Activated CD8-positive, alpha-beta memory T cell treated with anti-CD3 and anti-CD28 coated beads, Interleukin-2, amount 50 U/mL, for 1 hour (primary cell): ENCODE measurements at regions not wholly inside any gene's neighbourhood (a gene's known extent, or its start where the extent isn't known, plus 50 kb on each side); places are given as distances from the start of the nearest gene placed in this dataset.

Source experiments
- DNase-seq: peaks from one replicate; pipeline ENCODE4 v3.0.0-alpha.2; 2020; ENCODE audit errors: extremely low read depth

DNA sequence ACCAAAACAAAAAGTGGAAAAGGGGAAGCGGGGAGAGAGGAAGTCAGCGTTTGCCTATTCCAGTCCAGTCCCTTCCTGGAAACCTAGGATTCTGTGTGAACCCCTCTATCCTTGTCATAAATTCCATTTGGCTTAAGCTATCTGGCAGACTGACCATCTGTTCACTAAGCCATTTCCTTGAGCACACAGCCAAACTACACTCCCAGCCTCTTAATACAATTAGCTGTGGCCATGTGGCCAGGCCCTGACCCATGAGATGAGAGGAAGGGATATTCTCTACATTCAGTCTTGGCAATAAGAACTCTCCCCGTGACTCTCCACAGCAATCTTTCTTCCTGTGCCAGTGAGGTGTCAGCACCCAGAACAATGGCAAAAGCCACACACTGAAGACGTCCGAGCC is 424.8 kb downstream of the TLE1 start:
- no peak for DNase-seq

DNA sequence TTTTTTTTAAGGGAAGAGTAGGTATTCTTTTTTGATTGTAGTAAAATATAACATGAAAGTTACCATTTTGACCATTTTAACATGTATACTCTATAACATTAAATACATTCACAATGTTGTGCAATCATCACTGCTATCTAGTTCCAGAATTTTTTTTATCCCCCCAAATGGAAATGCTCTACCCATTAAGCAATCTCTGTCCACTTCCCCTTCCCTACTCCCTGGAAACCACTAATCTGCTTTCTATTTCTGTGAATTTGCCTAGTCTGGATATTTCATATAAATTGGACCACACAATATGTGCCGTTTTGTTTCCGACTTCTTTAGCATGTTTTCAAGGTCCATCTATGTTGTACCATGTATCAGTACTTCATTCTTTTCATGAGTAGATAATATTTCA is 429.5 kb downstream of the TLE1 start:
- DNase-seq = no peak

- DNase-seq = no peak
Observed at GRCh38 chr9:81256368-81256767, 433.0 kb downstream of the TLE1 start.

GRCh38 chr9:81250606-81251005 is 438.7 kb downstream of the TLE1 start:
- DNase-seq = no peak

DNA sequence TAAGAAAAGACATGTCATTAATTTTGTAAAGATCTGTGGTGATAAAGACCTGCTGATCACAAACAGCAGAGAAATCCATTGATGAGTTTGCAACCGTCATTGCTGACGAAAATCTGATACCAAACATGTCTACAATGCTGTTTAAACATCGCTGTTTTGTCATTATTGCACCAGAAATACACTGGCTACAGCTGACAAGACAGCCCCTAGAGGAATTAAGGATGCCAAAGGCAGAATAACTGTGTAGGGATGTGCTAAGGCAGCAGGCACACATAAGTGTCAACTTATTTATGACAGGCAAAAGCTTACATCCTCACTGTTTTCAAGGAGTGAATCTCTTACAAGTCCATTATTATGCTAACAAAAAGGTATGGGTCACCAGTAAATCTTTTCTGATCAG is 439.3 kb downstream of the TLE1 start:
- DNase-seq = no peak

DNA sequence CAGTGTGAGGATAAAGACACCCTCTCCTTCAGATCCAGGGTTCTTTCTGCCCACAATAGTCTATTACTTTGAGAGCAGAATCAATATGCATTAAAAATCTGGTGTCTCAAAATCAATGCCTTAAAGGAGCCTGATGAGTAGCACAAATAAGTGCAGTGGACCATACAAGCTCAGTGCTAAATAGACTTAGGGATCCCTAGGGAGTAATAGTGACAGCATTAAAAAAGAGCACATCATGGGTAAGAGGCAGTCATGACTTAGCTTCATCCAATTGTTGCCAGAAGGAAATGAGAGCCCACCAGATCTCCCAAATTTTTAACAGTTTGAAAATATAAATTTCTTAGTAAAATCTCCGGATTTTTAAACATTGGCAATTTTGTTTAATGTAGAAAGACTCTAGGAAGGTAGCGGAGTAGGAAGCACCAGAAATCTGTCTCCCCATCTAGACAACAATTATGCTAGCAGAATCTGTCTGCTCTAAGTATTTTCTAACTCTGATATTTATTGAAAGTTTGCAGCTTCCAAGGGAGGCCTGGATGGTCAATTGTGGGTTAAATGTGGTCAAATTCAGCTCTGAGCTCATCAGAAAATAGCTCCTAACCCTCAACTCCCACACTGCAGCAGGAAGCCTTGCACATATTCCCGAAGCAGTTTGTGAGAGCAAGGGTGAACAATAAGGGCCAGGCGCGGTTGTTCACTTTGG is 443.9 kb downstream of the TLE1 start:
- DNase-seq = no peak

GRCh38 chr9:81244631-81245030 is 444.7 kb downstream of the TLE1 start:
- no peak for DNase-seq

- no peak for DNase-seq
Observed at GRCh38 chr9:81242866-81243265, 446.5 kb downstream of the TLE1 start.

GRCh38 chr9:81239388-81239787 is 450.0 kb downstream of the TLE1 start:
- DNase-seq = no peak

DNA sequence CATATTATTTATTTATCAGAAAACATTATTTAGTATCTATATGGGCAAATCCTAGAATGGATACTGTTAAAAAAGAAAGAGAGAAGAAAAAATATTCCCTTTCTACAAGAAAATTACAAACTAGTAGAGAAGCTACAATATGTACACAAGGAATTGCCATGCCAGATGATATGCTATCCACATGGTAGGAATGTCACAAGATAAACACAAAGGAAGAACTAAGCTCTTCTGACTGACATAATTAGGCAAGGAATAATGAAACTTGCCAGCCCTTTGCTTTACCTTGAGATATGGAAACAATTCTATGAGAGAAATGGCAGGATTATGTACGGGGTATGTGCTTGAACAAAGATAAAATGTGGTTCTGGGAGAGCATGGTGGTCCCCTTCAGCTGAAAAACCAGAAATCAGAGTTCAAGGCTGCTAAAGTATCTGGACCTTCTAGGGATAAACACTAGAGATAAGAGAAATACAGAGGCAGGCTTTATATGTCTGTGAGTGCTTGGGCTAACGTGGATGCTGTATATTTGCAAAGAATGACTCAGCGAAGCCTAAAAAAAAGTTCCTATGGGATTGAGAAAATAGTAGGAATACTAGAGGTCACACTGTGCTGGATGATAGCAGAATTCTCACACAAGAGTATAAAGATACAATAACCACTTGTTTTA is 451.6 kb downstream of the TLE1 start:
- no peak for DNase-seq

GRCh38 chr9:81234924-81235610 is 454.3 kb downstream of the TLE1 start:
- DNase-seq = no peak

DNA sequence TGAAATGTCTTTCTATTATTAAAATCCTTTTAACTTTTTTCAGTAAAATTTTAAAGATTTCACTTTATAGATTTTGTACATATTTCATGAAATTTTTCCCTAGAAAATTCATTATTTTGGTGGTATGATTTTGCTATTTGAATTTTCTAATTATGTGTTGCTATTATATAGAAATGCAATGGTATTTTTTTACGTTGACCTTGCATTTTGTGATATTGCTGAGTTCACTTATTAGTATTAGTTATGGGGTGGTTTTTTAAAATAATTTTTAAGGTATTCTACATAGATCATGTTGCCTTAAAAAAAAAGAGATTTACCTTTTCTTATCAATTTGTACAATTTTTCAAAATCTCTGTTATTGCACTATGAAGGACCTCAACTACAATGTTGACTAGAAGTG is 458.3 kb downstream of the TLE1 start:
- no peak for DNase-seq

- no peak for DNase-seq
Observed at GRCh38 chr9:81227507-81228245, 461.7 kb downstream of the TLE1 start.

- no peak for DNase-seq
Observed at GRCh38 chr9:81225596-81225995, 463.8 kb downstream of the TLE1 start.

DNA sequence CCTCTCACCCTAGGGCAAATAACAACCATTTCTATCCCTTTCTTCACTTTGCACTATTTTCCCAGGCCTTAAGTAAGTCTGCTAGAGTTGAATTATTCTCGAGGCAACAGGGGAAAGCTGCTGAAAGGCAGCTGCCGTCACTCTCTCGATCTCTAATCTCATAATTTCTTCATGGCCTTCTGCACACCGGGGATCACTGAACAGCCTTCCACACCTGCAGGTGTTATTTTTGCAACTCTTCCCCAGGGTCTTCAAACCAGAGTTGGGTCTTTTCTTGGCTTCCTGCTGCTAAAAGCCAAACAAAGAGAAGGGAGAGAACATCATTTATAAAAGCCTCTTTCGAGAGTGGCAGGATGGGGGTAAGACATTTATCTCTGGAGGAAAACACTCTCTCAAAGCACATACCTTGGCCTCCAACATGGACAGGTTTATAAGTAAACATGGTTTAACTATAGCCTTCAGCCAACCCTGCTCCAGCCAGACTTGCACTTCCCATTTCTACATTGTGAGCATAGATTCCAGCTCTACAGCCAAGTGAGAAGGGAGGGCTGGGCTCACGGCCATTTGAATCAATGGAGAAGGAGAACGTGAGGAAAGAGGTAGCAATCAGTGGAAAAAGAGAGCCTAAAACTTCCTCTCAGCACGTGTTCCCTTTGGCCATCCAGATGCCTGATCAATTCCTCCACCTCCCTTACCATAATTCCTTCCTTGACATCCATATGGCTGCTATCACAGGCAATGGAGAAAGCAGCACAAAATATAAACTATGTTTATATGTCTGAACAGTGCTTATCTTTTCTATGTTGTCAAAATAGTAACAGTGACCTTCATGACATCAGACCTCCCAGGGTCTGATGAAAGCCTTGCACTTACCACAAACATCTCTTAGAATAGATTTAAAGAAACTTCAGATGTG is 464.9 kb downstream of the TLE1 start:
- DNase-seq = no peak

DNA sequence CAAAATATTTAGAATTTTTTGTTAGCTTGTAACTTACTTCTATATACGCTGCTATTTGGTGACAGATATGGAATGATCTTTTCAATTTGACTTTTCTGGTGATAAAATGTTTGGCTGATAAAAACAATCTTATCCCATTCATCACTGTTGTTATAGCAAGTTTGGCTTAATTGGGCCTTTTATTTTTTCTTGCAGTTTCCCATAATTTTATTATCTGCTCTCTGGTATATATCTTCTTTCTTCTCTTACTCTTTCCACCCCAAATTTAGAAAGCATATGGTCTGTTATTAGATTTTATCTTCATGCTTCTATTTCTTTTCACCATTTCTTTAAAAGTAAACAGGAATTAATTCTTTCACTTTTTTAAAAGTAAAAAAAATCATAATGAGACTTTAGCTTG is 474.4 kb downstream of the TLE1 start:
- no peak for DNase-seq

GRCh38 chr9:81213456-81213855 is 475.9 kb downstream of the TLE1 start:
- DNase-seq = no peak

DNA sequence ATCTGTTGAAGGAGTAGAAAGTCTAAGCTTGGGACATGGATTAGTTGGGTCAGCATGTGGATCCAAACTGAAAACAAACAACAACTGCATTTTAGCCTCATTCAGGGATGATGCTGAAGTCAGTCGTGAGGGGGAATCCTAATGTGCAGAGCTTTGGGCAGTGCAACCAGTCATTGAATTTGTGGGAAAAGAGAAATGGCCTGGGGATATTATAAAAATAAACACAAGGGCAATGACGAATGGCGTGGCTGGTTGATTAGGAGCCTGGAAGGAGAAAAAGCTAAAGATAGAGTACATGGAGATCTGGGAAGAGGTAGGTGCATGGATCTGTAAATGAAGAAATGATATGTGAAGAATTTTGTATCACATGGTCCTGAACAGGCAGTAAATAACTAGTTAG is 477.6 kb downstream of the TLE1 start:
- DNase-seq = no peak

DNA sequence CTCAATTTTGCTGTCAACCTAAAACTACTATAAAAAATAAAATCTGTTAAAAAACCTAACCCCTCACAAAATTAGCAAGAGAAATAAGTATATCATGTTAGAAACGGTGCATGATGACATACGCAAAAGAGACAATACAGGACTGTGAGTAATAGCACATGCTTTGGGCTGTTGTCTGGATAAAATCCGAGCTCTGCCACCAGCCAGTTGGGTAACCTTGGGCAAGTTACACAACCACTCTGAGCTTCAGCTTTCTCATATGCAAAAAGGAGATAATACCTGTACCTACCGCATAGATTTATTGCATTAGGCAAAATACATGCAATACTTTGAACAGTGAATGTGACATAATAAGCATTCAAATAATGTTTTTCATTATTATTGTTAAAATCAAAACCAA is 481.7 kb downstream of the TLE1 start:
- DNase-seq = no peak

- DNase-seq = no peak
Observed at GRCh38 chr9:81202292-81202691, 487.1 kb downstream of the TLE1 start.

- DNase-seq = no peak
Observed at GRCh38 chr9:81195206-81195605, 494.1 kb downstream of the TLE1 start.
